ENCODE measurements at regions not wholly inside any gene's neighbourhood (a gene's known extent, or its start where the extent isn't known, plus 50 kb on each side); places are given as distances from the start of the nearest gene placed in this dataset.

- Histone ChIP-seq H4K20me1 (ENCODE audit: insufficient read depth, low read length) (no peaks in the 10 kb centered on the region), H3K9me3 (ENCODE audit: insufficient read depth, low read length) (no peaks in the 10 kb centered on the region), H2AFZ (ENCODE audit: low read depth, low read length) (no peak overlapping the region), H3K27ac (ENCODE audit: low read length) (no peak overlapping the region), H3K4me2 (ENCODE audit: low read length) (no peak overlapping the region), H3K36me3 (replicated peaks; ENCODE audit: low read depth, low read length) (no peaks in the 10 kb centered on the region), H3K4me3 (ENCODE audit: low read length) (no peak overlapping the region), H3K9ac (ENCODE audit: low read length) (no peak overlapping the region), H3K79me2 (ENCODE audit: low read length) (no peaks in the 10 kb centered on the region), H3K4me1 (ENCODE audit: low read length) (no peaks in the 10 kb centered on the region), H3K27me3 (ENCODE audit: low read depth, low read length) (peaks cover 19% of the 10 kb centered on the region)
- TF ChIP-seq CTCF (IDR thresholded peaks at IDR 0.05; ENCODE audit: low read depth, low read length) (no peak), EZH2phosphoT487 (IDR thresholded peaks at IDR 0.05; ENCODE audit: low read depth) (no peak)
These were observed 51.9 kb downstream of the CEBPB start for GRCh38 chr20:50242548-50242862.

DNA sequence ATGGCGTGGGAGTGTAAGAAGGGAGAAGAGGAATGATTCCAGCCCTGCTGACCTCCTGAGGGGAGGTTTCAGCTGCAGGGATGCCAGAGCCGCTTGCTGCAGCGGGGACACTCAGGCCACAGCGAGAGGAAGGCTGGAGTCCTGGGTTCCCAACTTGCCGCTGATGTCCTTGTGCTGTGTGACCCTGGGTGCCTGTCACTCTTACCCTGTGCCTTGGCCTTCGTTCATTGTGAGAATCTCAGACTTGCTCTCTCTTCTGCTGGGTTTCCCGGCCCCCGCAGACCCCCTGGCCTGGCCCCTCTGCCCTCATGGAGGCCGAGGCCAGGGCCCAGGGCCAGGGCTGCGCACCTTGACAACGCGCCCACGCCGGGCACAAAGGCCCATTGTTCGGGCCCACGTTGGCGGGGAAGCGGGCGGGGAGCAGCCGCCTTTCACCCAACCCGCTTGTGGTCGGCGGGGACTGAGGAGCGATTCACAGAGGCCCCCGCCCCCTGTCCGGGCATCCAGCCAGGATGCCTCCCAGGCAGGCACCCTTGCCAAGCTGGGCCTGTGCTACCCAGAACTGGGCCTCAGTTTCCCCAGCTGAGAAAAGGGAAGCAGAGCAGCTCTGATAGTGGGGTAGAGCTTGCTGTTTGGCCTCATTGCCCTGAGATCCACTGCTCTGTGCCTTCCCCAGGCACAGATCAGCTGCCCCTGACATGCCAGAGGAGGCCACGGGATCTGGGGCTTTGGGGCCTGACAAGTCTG, 52.4 kb downstream of the CEBPB start:
- TF ChIP-seq EZH2phosphoT487 (IDR thresholded peaks at IDR 0.05; ENCODE audit: low read depth), result no peak
- TF ChIP-seq CTCF (IDR thresholded peaks at IDR 0.05; ENCODE audit: low read depth, low read length), result no peak
- Histone ChIP-seq H3K4me1 (ENCODE audit: low read length) (no peaks in the 10 kb centered on the region), H3K4me3 (ENCODE audit: low read length) (no peak overlapping the region), H3K9me3 (ENCODE audit: insufficient read depth, low read length) (no peaks in the 10 kb centered on the region), H3K27me3 (ENCODE audit: low read depth, low read length) (peaks cover 19% of the 10 kb centered on the region), H3K36me3 (replicated peaks; ENCODE audit: low read depth, low read length) (no peaks in the 10 kb centered on the region), H3K9ac (ENCODE audit: low read length) (no peak overlapping the region), H4K20me1 (ENCODE audit: insufficient read depth, low read length) (no peaks in the 10 kb centered on the region), H3K79me2 (ENCODE audit: low read length) (no peaks in the 10 kb centered on the region), H3K4me2 (ENCODE audit: low read length) (no peak overlapping the region), H2AFZ (ENCODE audit: low read depth, low read length) (no peak overlapping the region), H3K27ac (ENCODE audit: low read length) (no peak overlapping the region)

- no peaks in the 10 kb centered on the region for H4K20me1 ChIP-seq (ENCODE audit: insufficient read depth, low read length)
- no peak overlapping the region for H3K4me3 ChIP-seq (ENCODE audit: low read length)
- H3K4me1 ChIP-seq (ENCODE audit: low read length), result no peaks in the 10 kb centered on the region
- H3K27ac ChIP-seq (ENCODE audit: low read length), result no peak overlapping the region
- TF ChIP-seq CTCF (IDR thresholded peaks at IDR 0.05; ENCODE audit: low read depth, low read length) (no peak), EZH2phosphoT487 (IDR thresholded peaks at IDR 0.05; ENCODE audit: low read depth) (no peak)
- H3K36me3 ChIP-seq (replicated peaks; ENCODE audit: low read depth, low read length), result no peaks in the 10 kb centered on the region
- H3K79me2 ChIP-seq (ENCODE audit: low read length), result no peaks in the 10 kb centered on the region
- no peak overlapping the region for H3K9ac ChIP-seq (ENCODE audit: low read length)
- no peaks in the 10 kb centered on the region for H3K9me3 ChIP-seq (ENCODE audit: insufficient read depth, low read length)
- H2AFZ ChIP-seq (ENCODE audit: low read depth, low read length), result no peak overlapping the region
- H3K27me3 ChIP-seq (ENCODE audit: low read depth, low read length), result peaks cover 19% of the 10 kb centered on the region
- H3K4me2 ChIP-seq (ENCODE audit: low read length), result no peak overlapping the region
These were observed 53.2 kb downstream of the CEBPB start for GRCh38 chr20:50243610-50244351.

GRCh38 chr20:50244352-50245149, 53.9 kb downstream of the CEBPB start:
- no peaks in the 10 kb centered on the region for H3K9me3 ChIP-seq (ENCODE audit: insufficient read depth, low read length)
- H3K79me2 ChIP-seq (ENCODE audit: low read length), result no peaks in the 10 kb centered on the region
- no peak overlapping the region for H2AFZ ChIP-seq (ENCODE audit: low read depth, low read length)
- no peak overlapping the region for H3K9ac ChIP-seq (ENCODE audit: low read length)
- H3K4me1 ChIP-seq (ENCODE audit: low read length), result no peaks in the 10 kb centered on the region
- H3K4me3 ChIP-seq (ENCODE audit: low read length), result no peak overlapping the region
- H3K27ac ChIP-seq (ENCODE audit: low read length), result no peak overlapping the region
- peaks cover 16% of the 10 kb centered on the region for H3K27me3 ChIP-seq (ENCODE audit: low read depth, low read length)
- no peak overlapping the region for H3K4me2 ChIP-seq (ENCODE audit: low read length)
- no peaks in the 10 kb centered on the region for H4K20me1 ChIP-seq (ENCODE audit: insufficient read depth, low read length)
- H3K36me3 ChIP-seq (replicated peaks; ENCODE audit: low read depth, low read length), result no peaks in the 10 kb centered on the region
- TF ChIP-seq EZH2phosphoT487 (IDR thresholded peaks at IDR 0.05; ENCODE audit: low read depth) (no peak), CTCF (IDR thresholded peaks at IDR 0.05; ENCODE audit: low read depth, low read length) (no peak)
